ENCODE measurements at regions not wholly inside any gene's neighbourhood (a gene's known extent, or its start where the extent isn't known, plus 50 kb on each side); places are given as distances from the start of the nearest gene placed in this dataset.

- H3K4me3 ChIP-seq (ENCODE audit: low read length) = no peak overlapping the region
- intact Hi-C loops (cut with DNase I, micrococcal nuclease) = no loop called here
- no peaks in the 10 kb centered on the region for H3K36me3 Mint-ChIP-seq (ENCODE audit: low read depth)
- no peaks in the 10 kb centered on the region for H3K4me1 ChIP-seq (ENCODE audit: insufficient read depth, low read length)
- no peaks in the 10 kb centered on the region for H3K27me3 ChIP-seq (ENCODE audit: control insufficient read depth in 1 of 2, insufficient read depth in 2 of 2, low read length in 2 of 2)
- CTCF ChIA-PET = no interaction called here
- no peak overlapping the region for H3K27ac Mint-ChIP-seq
- H3K27me3 Mint-ChIP-seq = no peaks in the 10 kb centered on the region
- no peak for ATAC-seq (ENCODE audit: poor library complexity)
- DNase-seq = no peak
- no peaks in the 10 kb centered on the region for H3K36me3 ChIP-seq (ENCODE audit: insufficient read depth, low read length)
- no peak overlapping the region for H3K27ac ChIP-seq (ENCODE audit: low read depth in 1 of 2, low read length in 2 of 2)
- peaks cover 12% of the 10 kb centered on the region for H3K9me3 Mint-ChIP-seq
- TF ChIP-seq, protein P1, sequence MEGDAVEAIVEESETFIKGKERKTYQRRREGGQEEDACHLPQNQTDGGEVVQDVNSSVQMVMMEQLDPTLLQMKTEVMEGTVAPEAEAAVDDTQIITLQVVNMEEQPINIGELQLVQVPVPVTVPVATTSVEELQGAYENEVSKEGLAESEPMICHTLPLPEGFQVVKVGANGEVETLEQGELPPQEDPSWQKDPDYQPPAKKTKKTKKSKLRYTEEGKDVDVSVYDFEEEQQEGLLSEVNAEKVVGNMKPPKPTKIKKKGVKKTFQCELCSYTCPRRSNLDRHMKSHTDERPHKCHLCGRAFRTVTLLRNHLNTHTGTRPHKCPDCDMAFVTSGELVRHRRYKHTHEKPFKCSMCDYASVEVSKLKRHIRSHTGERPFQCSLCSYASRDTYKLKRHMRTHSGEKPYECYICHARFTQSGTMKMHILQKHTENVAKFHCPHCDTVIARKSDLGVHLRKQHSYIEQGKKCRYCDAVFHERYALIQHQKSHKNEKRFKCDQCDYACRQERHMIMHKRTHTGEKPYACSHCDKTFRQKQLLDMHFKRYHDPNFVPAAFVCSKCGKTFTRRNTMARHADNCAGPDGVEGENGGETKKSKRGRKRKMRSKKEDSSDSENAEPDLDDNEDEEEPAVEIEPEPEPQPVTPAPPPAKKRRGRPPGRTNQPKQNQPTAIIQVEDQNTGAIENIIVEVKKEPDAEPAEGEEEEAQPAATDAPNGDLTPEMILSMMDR (IDR thresholded peaks at IDR 0.05) = no peak
- H3K9me3 ChIP-seq (ENCODE audit: control insufficient read depth in 1 of 2, insufficient read depth in 1 of 2, low read length in 2 of 2) = peaks cover 9 to 19% of the 10 kb centered on the region in 2 experiments
- POLR2A ChIA-PET = no interaction called here
- no peak overlapping the region for H3K4me3 Mint-ChIP-seq
- no peaks in the 10 kb centered on the region for H3K4me1 Mint-ChIP-seq (ENCODE audit: low read depth)
Observed at GRCh38 chr20:11529047-11529446, 388.6 kb upstream of the BTBD3 start.

DNA sequence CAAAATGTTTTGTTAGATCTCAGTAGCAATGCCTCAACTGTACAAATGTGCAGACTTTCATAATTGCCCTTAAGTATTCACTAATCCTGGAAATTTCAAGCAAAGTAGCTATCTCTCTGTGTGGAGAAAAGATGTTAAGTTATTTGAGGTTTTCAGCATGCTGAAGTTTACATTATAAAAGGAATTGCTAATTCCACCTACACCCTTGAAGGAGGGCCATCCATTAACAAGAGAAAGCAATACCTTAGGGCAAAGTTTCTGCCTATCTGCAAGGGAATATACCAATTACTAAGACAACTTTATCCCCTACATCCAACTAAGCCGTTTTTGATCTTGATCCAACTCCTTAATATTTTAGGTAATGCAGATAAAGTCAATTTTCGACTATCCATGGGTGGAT, 380.7 kb upstream of the BTBD3 start:
- TF ChIP-seq, protein P1 (IDR thresholded peaks at IDR 0.05) = no peak
- DNase-seq (no peak), ATAC-seq (ENCODE audit: poor library complexity) (no peak)
- Mint-ChIP-seq H3K27me3 (no peaks in the 10 kb centered on the region), H3K36me3 (ENCODE audit: low read depth) (no peaks in the 10 kb centered on the region), H3K4me1 (ENCODE audit: low read depth) (no peaks in the 10 kb centered on the region), H3K9me3 (no peaks in the 10 kb centered on the region), H3K27ac (no peak overlapping the region), H3K4me3 (no peak overlapping the region)
- Histone ChIP-seq H3K27me3 (ENCODE audit: control insufficient read depth in 1 of 2, insufficient read depth in 2 of 2, low read length in 2 of 2) (no peaks in the 10 kb centered on the region), H3K27ac (ENCODE audit: low read depth in 1 of 2, low read length in 2 of 2) (no peak overlapping the region), H3K36me3 (ENCODE audit: insufficient read depth, low read length) (no peaks in the 10 kb centered on the region), H3K9me3 (ENCODE audit: control insufficient read depth in 1 of 2, insufficient read depth in 1 of 2, low read length in 2 of 2) (peaks cover 0 to 7% of the 10 kb centered on the region in 2 experiments), H3K4me3 (ENCODE audit: low read length) (no peak overlapping the region), H3K4me1 (ENCODE audit: insufficient read depth, low read length) (no peaks in the 10 kb centered on the region)
- CTCF ChIA-PET = no interaction called here
- POLR2A ChIA-PET = no interaction called here
- intact Hi-C loops (cut with DNase I, micrococcal nuclease) = no loop called here

GRCh38 chr20:11539450-11539849, 378.2 kb upstream of the BTBD3 start:
- DNase-seq (no peak), ATAC-seq (ENCODE audit: poor library complexity) (no peak)
- Histone ChIP-seq H3K27me3 (ENCODE audit: control insufficient read depth in 1 of 2, insufficient read depth in 2 of 2, low read length in 2 of 2) (no peaks in the 10 kb centered on the region), H3K27ac (ENCODE audit: low read depth in 1 of 2, low read length in 2 of 2) (no peak overlapping the region), H3K4me1 (ENCODE audit: insufficient read depth, low read length) (no peaks in the 10 kb centered on the region), H3K4me3 (ENCODE audit: low read length) (no peak overlapping the region), H3K9me3 (ENCODE audit: control insufficient read depth in 1 of 2, insufficient read depth in 1 of 2, low read length in 2 of 2) (peaks cover 0 to 7% of the 10 kb centered on the region in 2 experiments), H3K36me3 (ENCODE audit: insufficient read depth, low read length) (no peaks in the 10 kb centered on the region)
- no peaks in the 10 kb centered on the region for H3K27me3 Mint-ChIP-seq
- intact Hi-C loops (cut with DNase I, micrococcal nuclease) = no loop called here
- H3K9me3 Mint-ChIP-seq = no peaks in the 10 kb centered on the region
- TF ChIP-seq, protein P1 (IDR thresholded peaks at IDR 0.05) = no peak
- H3K4me3 Mint-ChIP-seq = no peak overlapping the region
- H3K4me1 Mint-ChIP-seq (ENCODE audit: low read depth) = no peaks in the 10 kb centered on the region
- POLR2A ChIA-PET = no interaction called here
- no peak overlapping the region for H3K27ac Mint-ChIP-seq
- CTCF ChIA-PET = no interaction called here
- H3K36me3 Mint-ChIP-seq (ENCODE audit: low read depth) = no peaks in the 10 kb centered on the region

All from CD4-positive, alpha-beta T cell (primary cell).